ENCODE measurements at regions not wholly inside any gene's neighbourhood (a gene's known extent, or its start where the extent isn't known, plus 50 kb on each side); places are given as distances from the start of the nearest gene placed in this dataset.

- TF ChIP-seq ZNF280C (tag by site-specific recombination; IDR thresholded peaks at IDR 0.05) (no peak), ZIC2 (tag by site-specific recombination; IDR thresholded peaks at IDR 0.05) (no peak), ZNF514 (tag by site-specific recombination; IDR thresholded peaks at IDR 0.05) (no peak), MZF1 (tag by site-specific recombination; IDR thresholded peaks at IDR 0.05; ENCODE audit: borderline replicate concordance) (no peak), ZNF530 (tag by site-specific recombination; IDR thresholded peaks at IDR 0.05; ENCODE audit: low read depth) (no peak), ZSCAN30 (tag by site-specific recombination; IDR thresholded peaks at IDR 0.05) (no peak), GLI4 (tag by site-specific recombination; IDR thresholded peaks at IDR 0.05) (no peak), ZNF16 (tag by site-specific recombination; IDR thresholded peaks at IDR 0.05; ENCODE audit: low read depth) (no peak)
Measured at GRCh38 chr12:111068290-111068689, 147.9 kb upstream of the MYL2 start (continued).

- POLR2A ChIA-PET = no interaction called here
- TF ChIP-seq ZNF473 (tag by site-specific recombination; IDR thresholded peaks at IDR 0.05) (no peak), ZIC2 (tag by site-specific recombination; IDR thresholded peaks at IDR 0.05) (no peak), ZNF623 (tag by site-specific recombination; IDR thresholded peaks at IDR 0.05) (no peak), ZNF707 (tag by site-specific recombination; IDR thresholded peaks at IDR 0.05) (no peak), ZFHX2 (tag by site-specific recombination; conservative IDR thresholded peaks at IDR 0.05) (no peak), ZNF518A (tag by site-specific recombination; conservative IDR thresholded peaks at IDR 0.05; ENCODE audit: low read depth) (no peak), ZNF558 (tag by site-specific recombination; IDR thresholded peaks at IDR 0.05) (no peak), ZBTB49 (tag by site-specific recombination; IDR thresholded peaks at IDR 0.05; ENCODE audit: low read depth) (no peak), SETDB1 (IDR thresholded peaks at IDR 0.05; ENCODE audit: insufficient read length, low read length) (no peak), ZNF776 (tag by site-specific recombination; IDR thresholded peaks at IDR 0.05; ENCODE audit: borderline replicate concordance) (no peak), OSR2 (tag by site-specific recombination; IDR thresholded peaks at IDR 0.05) (no peak), KLF7 (tag by site-specific recombination; IDR thresholded peaks at IDR 0.05; ENCODE audit: borderline replicate concordance) (no peak), ZNF404 (tag by site-specific recombination; IDR thresholded peaks at IDR 0.05) (no peak), ZFP37 (tag by site-specific recombination; IDR thresholded peaks at IDR 0.05) (no peak), ZFP69B (tag by site-specific recombination; IDR thresholded peaks at IDR 0.05) (no peak), ZNF621 (tag by site-specific recombination; IDR thresholded peaks at IDR 0.05) (no peak), ZNF394 (tag by site-specific recombination; IDR thresholded peaks at IDR 0.05; ENCODE audit: borderline replicate concordance) (no peak)
Measured at GRCh38 chr12:111067498-111067897, 147.1 kb upstream of the MYL2 start.

More at GRCh38 chr12:111067498-111067897, 147.1 kb upstream of the MYL2 start:
- CTCF ChIA-PET = no interaction called here
- no peak overlapping the region for H3K27ac ChIP-seq (ENCODE audit: extremely low read depth, low read depth, low read length)
- H3K36me3 ChIP-seq (ENCODE audit: control insufficient read depth in 2 of 2, insufficient read depth in 1 of 2, low read length in 2 of 2) = no peaks in the 10 kb centered on the region
- no peak overlapping the region for H3K4me3 ChIP-seq (ENCODE audit: low read depth, low read length)
- no peaks in the 10 kb centered on the region for H3K9me3 ChIP-seq (ENCODE audit: control insufficient read depth, insufficient read depth, low read depth, low read length)
- H3K4me1 ChIP-seq (ENCODE audit: control insufficient read depth, insufficient read depth, low read length) = no peaks in the 10 kb centered on the region

Measured in HEK293 (cell line).